GM12891 (cell line): ENCODE measurements at regions not wholly inside any gene's neighbourhood (a gene's known extent, or its start where the extent isn't known, plus 50 kb on each side); places are given as distances from the start of the nearest gene placed in this dataset.

Experiments
- DNase-seq: peaks from one replicate; pipeline ENCODE4 v3.0.0; 2011; ENCODE audit warnings: low spot score; ENCODE audit not compliant: insufficient read length
- FAIRE-seq: peaks from 2 replicates; lab custom pipeline; 2011; peaks lifted over from hg19 to GRCh38; lab: Jason Lieb, UNC
- PAX5 ChIP-seq: IDR thresholded peaks from 2 replicates; pipeline ENCODE4 v1.6.1; 2011; ENCODE audit warnings: low read length, moderate library complexity, mild to moderate bottlenecking; ENCODE audit not compliant: insufficient read depth, severe bottlenecking
- POLR2A ChIP-seq: IDR thresholded peaks from 2 replicates; pipeline ENCODE4 v1.6.1; 2011; ENCODE audit warnings: low read depth, low read length, control low read depth
- POLR2AphosphoS5 ChIP-seq: IDR thresholded peaks from 2 replicates; pipeline ENCODE4 v1.6.1; 2011; ENCODE audit warnings: low read depth, low read length, control low read depth
- POU2F2 ChIP-seq: IDR thresholded peaks from 2 replicates; pipeline ENCODE4 v1.6.1; 2011; ENCODE audit warnings: low read depth, mild to moderate bottlenecking, control low read depth, low read length, moderate library complexity
- SPI1 ChIP-seq: IDR thresholded peaks from 2 replicates; pipeline ENCODE4 v1.6.1; 2011; ENCODE audit warnings: low read depth, low read length, control low read depth
- TAF1 ChIP-seq: IDR thresholded peaks from 2 replicates; pipeline ENCODE4 v1.6.1; 2011; ENCODE audit warnings: low read depth, low read length, control low read depth

GRCh38 chr11:81634483-81634882 lies 1099.2 kb downstream of the FAM181B start:
- DNase-seq, result no peak
- no peak for FAIRE-seq
- no peak for TF ChIP-seq SPI1
- TF ChIP-seq POLR2A, result no peak
- TF ChIP-seq TAF1, result no peak
- no peak for TF ChIP-seq PAX5
- TF ChIP-seq POLR2AphosphoS5, result no peak
- TF ChIP-seq POU2F2, result no peak

GRCh38 chr11:81602508-81602907 lies 1131.2 kb downstream of the FAM181B start:
- no peak for TF ChIP-seq TAF1
- no peak for TF ChIP-seq PAX5
- TF ChIP-seq POLR2A, result no peak
- no peak for TF ChIP-seq SPI1
- no peak for TF ChIP-seq POLR2AphosphoS5
- no peak for TF ChIP-seq POU2F2
- FAIRE-seq (no peak), DNase-seq (no peak)

- DNase-seq (no peak), FAIRE-seq (no peak)
- TF ChIP-seq PAX5 (no peak), SPI1 (no peak), POLR2AphosphoS5 (no peak), POLR2A (no peak), TAF1 (no peak), POU2F2 (no peak)
Measured at GRCh38 chr11:81596704-81597103, 1137.0 kb downstream of the FAM181B start.

GRCh38 chr11:81585390-81585933 lies 1148.2 kb downstream of the FAM181B start:
- DNase-seq (no peak), FAIRE-seq (no peak)
- TF ChIP-seq POLR2A (no peak), POLR2AphosphoS5 (no peak), PAX5 (no peak), SPI1 (no peak), TAF1 (no peak), POU2F2 (no peak)

GRCh38 chr11:81579339-81579738 lies 1154.3 kb downstream of the FAM181B start:
- no peak for TF ChIP-seq POLR2AphosphoS5
- TF ChIP-seq SPI1, result no peak
- no peak for TF ChIP-seq POLR2A
- no peak for TF ChIP-seq TAF1
- TF ChIP-seq POU2F2, result no peak
- TF ChIP-seq PAX5, result no peak
- FAIRE-seq (no peak), DNase-seq (no peak)

GRCh38 chr11:81578571-81578970 lies 1155.1 kb downstream of the FAM181B start:
- DNase-seq (no peak), FAIRE-seq (no peak)
- TF ChIP-seq TAF1 (no peak), POU2F2 (no peak), POLR2A (no peak), SPI1 (no peak), POLR2AphosphoS5 (no peak), PAX5 (no peak)

- no peak for TF ChIP-seq POLR2A
- no peak for TF ChIP-seq POLR2AphosphoS5
- TF ChIP-seq PAX5, result no peak
- TF ChIP-seq POU2F2, result no peak
- TF ChIP-seq TAF1, result no peak
- TF ChIP-seq SPI1, result no peak
- FAIRE-seq, result no peak
Measured at GRCh38 chr11:81574301-81574700, 1159.4 kb downstream of the FAM181B start.

GRCh38 chr11:81573367-81573766 lies 1160.3 kb downstream of the FAM181B start:
- FAIRE-seq (no peak), DNase-seq (no peak)
- no peak for TF ChIP-seq TAF1
- no peak for TF ChIP-seq POLR2AphosphoS5
- no peak for TF ChIP-seq PAX5

More at GRCh38 chr11:81574301-81574700, 1159.4 kb downstream of the FAM181B start:
- DNase-seq, result no peak

- no peak for TF ChIP-seq SPI1
- TF ChIP-seq TAF1, result no peak
- no peak for TF ChIP-seq POLR2AphosphoS5
- TF ChIP-seq POU2F2, result no peak
- TF ChIP-seq PAX5, result no peak
- TF ChIP-seq POLR2A, result no peak
- FAIRE-seq, result no peak
Measured at GRCh38 chr11:81570669-81571068, 1163.0 kb downstream of the FAM181B start.

GRCh38 chr11:81569999-81570398 lies 1163.7 kb downstream of the FAM181B start:
- DNase-seq (no peak), FAIRE-seq (no peak)
- TF ChIP-seq POU2F2 (no peak), POLR2A (no peak), POLR2AphosphoS5 (no peak), TAF1 (no peak), SPI1 (no peak), PAX5 (no peak)

More at GRCh38 chr11:81570669-81571068, 1163.0 kb downstream of the FAM181B start:
- no peak for DNase-seq
